HCT116 (cell line): ENCODE measurements at regions not wholly inside any gene's neighbourhood (a gene's known extent, or its start where the extent isn't known, plus 50 kb on each side); places are given as distances from the start of the nearest gene placed in this dataset.

ENCODE experiments used
- CTCF ChIP-seq, 3 experiments: fragments of 200-600 bp in 1 of 3; sonication (generic) in 1 of 3; IDR thresholded peaks in 2 of 3; conservative IDR thresholded peaks in 1 of 3; 2 replicates each; pipeline ENCODE4 v1.5.1; 2012 to 2017; ENCODE audit warnings: low read depth in 2 of 3, low read length in 2 of 3, antibody characterized with exemption in 1 of 3, borderline replicate concordance in 1 of 3, control low read depth in 1 of 3, mild to moderate bottlenecking in 1 of 3, mixed read lengths in 1 of 3, mixed run types in 1 of 3, moderate library complexity in 1 of 3; ENCODE audit not compliant: insufficient read depth in 1 of 3
- EGR1 ChIP-seq: IDR thresholded peaks from 2 replicates; pipeline ENCODE4 v1.6.1; 2012; ENCODE audit warnings: low read depth
- EZH2 ChIP-seq: fragments of 200-600 bp; sonication (generic); IDR thresholded peaks from 2 replicates; pipeline ENCODE4 v1.6.1; 2017; ENCODE audit warnings: antibody characterized with exemption, mixed run types
- POLR2A ChIP-seq: IDR thresholded peaks from 2 replicates; pipeline ENCODE4 v1.7.0; 2011; ENCODE audit warnings: borderline replicate concordance; ENCODE audit not compliant: insufficient read depth, insufficient read length; ENCODE audit errors: extremely low read depth
- POLR2AphosphoS5 ChIP-seq: IDR thresholded peaks from 2 replicates; pipeline ENCODE4 v1.6.1; 2011; ENCODE audit warnings: mild to moderate bottlenecking, low read depth, low read length, moderate library complexity
- RAD21 ChIP-seq: IDR thresholded peaks from 2 replicates; pipeline ENCODE4 v1.6.1; 2012; ENCODE audit warnings: low read depth, mild to moderate bottlenecking
- YY1 ChIP-seq: IDR thresholded peaks from 2 replicates; pipeline ENCODE4 v1.6.1; 2011; ENCODE audit warnings: low read length, low read depth, moderate library complexity, mild to moderate bottlenecking; ENCODE audit not compliant: insufficient replicate concordance; ENCODE audit errors: extremely low read depth
- ZBTB33 ChIP-seq: IDR thresholded peaks from 2 replicates; pipeline ENCODE4 v1.6.1; 2011; ENCODE audit warnings: mild to moderate bottlenecking, low read length, moderate library complexity; ENCODE audit not compliant: insufficient replicate concordance; ENCODE audit errors: extremely low read depth

GRCh38 chr1:22288593-22289241 lies 145.8 kb upstream of the WNT4 start:
- TF ChIP-seq POLR2AphosphoS5 (no peak), CTCF (IDR thresholded peaks at IDR 0.05 in 2 of 3, conservative IDR thresholded peaks at IDR 0.05 in 1 of 3; ENCODE audit: borderline replicate concordance in 1 of 3, insufficient read depth in 1 of 3, low read depth in 2 of 3, low read length in 2 of 3) (no peak), ZBTB33 (no peak), RAD21 (no peak), EZH2 (no peak), EGR1 (no peak), YY1 (no peak), POLR2A (no peak)
